ENCODE measurements at regions not wholly inside any gene's neighbourhood (a gene's known extent, or its start where the extent isn't known, plus 50 kb on each side); places are given as distances from the start of the nearest gene placed in this dataset.

- H3K9ac ChIP-seq (ENCODE audit: control insufficient read depth, insufficient read depth, low read length) = no peak overlapping the region
- RAD21 ChIA-PET (ENCODE audit: unreplicated experiment) = no interaction called here
- no peak overlapping the region for H2AFZ ChIP-seq (ENCODE audit: control insufficient read depth, low read depth, low read length)
- SMC1A ChIA-PET (ENCODE audit: uncharacterized antibody, unreplicated experiment) = no interaction called here
- no TSS peak for BruUV-seq (replicated peaks)
- no peaks in the 10 kb centered on the region for H3K4me1 ChIP-seq (ENCODE audit: control insufficient read depth, insufficient read depth, low read length)
- no peak overlapping the region for H3K4me2 ChIP-seq (ENCODE audit: control insufficient read depth, insufficient read depth)
- H3K36me3 ChIP-seq (ENCODE audit: control insufficient read depth in 2 of 2, insufficient read depth in 2 of 2, low read length in 1 of 2) = no peaks in the 10 kb centered on the region
- H3K79me2 ChIP-seq (ENCODE audit: control insufficient read depth, insufficient read depth, low read length) = no peaks in the 10 kb centered on the region
- H3K27ac ChIP-seq (ENCODE audit: control insufficient read depth, insufficient read depth) = no peak overlapping the region
- H3K9me3 ChIP-seq (replicated peaks; ENCODE audit: control insufficient read depth, insufficient read depth, low read length) = no peaks in the 10 kb centered on the region; the same call in 2 of the 3 replicates
- TF ChIP-seq ZBTB40 (IDR thresholded peaks at IDR 0.05; ENCODE audit: borderline replicate concordance) = no peak
- no peak for TF ChIP-seq CBX3 (IDR thresholded peaks at IDR 0.05; ENCODE audit: borderline replicate concordance, low read depth)
- TF ChIP-seq PML (IDR thresholded peaks at IDR 0.05; ENCODE audit: low read length) = no peak
- TF ChIP-seq STAT1 (conservative IDR thresholded peaks at IDR 0.05) = no peak
- TF ChIP-seq RB1 (IDR thresholded peaks at IDR 0.05; ENCODE audit: borderline replicate concordance) = no peak
- TF ChIP-seq WRNIP1 (IDR thresholded peaks at IDR 0.05; ENCODE audit: borderline replicate concordance, low read depth, low read length) = no peak
- no peak for TF ChIP-seq CREM (IDR thresholded peaks at IDR 0.05; ENCODE audit: low read depth)
- no peak for TF ChIP-seq MYC (IDR thresholded peaks at IDR 0.05; ENCODE audit: insufficient read depth, insufficient read length, insufficient replicate concordance, low read length, severe bottlenecking)
- TF ChIP-seq NR2F1 (conservative IDR thresholded peaks at IDR 0.05) = no peak
- TF ChIP-seq STAT3 (IDR thresholded peaks at IDR 0.05; ENCODE audit: low read depth, low read length) = no peak
- TF ChIP-seq HDAC2 (IDR thresholded peaks at IDR 0.05) = no peak
- TF ChIP-seq ATF3 (IDR thresholded peaks at IDR 0.05; ENCODE audit: borderline replicate concordance, extremely low read depth, low read depth, low read length) = no peak
- no peak for TF ChIP-seq ATF7 (IDR thresholded peaks at IDR 0.05; ENCODE audit: low read depth)
- TF ChIP-seq CHD1 (IDR thresholded peaks at IDR 0.05; ENCODE audit: low read depth, low read length) = no peak
- DNase-seq (ENCODE audit: low read depth, low spot score) = no peak
- no peak overlapping the region for H3K4me3 ChIP-seq
- in situ Hi-C loops (cut with MboI) = no loop called here
- WGBS (ENCODE audit: insufficient coverage, insufficient replicate concordance, low lambda C conversion rate, missing lambda C conversion rate) = 81% methylated on average over 4 of the region's 4 CpGs
- H4K20me1 ChIP-seq (ENCODE audit: control insufficient read depth, insufficient read depth) = no peaks in the 10 kb centered on the region
- POLR2A ChIA-PET = no interaction called here
- ATAC-seq = no peak
- CTCF ChIA-PET = no interaction called here
- intact Hi-C loops (cut with micrococcal nuclease; ENCODE audit: unreplicated experiment) = no loop called here
- no peak for FAIRE-seq
- no peaks in the 10 kb centered on the region for H3K27me3 ChIP-seq (replicated peaks in 1 of 2; ENCODE audit: control insufficient read depth in 2 of 2, insufficient read depth in 2 of 2, low read length in 1 of 2)
These were observed 75.0 kb upstream of the DYRK2 start for GRCh38 chr12:67573566-67573965.

Data from GM12878 (cell line).